ENCODE measurements at regions not wholly inside any gene's neighbourhood (a gene's known extent, or its start where the extent isn't known, plus 50 kb on each side); places are given as distances from the start of the nearest gene placed in this dataset.

DNA sequence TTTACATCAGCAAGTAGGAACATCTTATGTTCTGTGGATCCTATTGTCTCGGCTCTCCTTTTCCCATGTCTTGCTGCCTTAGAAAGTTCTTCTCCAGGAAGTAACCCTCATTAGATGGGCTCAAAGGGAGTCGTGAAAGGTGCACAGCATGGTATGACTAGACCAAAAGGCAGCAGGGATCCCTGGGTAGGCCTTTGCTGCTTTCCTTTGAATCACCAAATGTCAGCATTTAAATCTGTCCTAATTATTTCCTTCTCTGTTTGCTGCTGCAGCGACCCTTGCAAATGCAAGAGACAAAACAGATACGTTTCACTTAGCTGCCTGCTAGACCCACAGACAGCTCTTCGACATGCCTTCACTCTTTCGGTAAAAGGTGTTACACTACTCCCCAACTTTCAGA, 218.4 kb downstream of the ACTL7B start:
- POLR2A ChIA-PET: no interaction called here
- no peak for DNase-seq (ENCODE audit: low read depth, low spot score)
- no peak overlapping the region for H3K4me3 ChIP-seq (ENCODE audit: low read depth, low read length)
- TF ChIP-seq, protein P1, sequence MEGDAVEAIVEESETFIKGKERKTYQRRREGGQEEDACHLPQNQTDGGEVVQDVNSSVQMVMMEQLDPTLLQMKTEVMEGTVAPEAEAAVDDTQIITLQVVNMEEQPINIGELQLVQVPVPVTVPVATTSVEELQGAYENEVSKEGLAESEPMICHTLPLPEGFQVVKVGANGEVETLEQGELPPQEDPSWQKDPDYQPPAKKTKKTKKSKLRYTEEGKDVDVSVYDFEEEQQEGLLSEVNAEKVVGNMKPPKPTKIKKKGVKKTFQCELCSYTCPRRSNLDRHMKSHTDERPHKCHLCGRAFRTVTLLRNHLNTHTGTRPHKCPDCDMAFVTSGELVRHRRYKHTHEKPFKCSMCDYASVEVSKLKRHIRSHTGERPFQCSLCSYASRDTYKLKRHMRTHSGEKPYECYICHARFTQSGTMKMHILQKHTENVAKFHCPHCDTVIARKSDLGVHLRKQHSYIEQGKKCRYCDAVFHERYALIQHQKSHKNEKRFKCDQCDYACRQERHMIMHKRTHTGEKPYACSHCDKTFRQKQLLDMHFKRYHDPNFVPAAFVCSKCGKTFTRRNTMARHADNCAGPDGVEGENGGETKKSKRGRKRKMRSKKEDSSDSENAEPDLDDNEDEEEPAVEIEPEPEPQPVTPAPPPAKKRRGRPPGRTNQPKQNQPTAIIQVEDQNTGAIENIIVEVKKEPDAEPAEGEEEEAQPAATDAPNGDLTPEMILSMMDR (IDR thresholded peaks at IDR 0.05; ENCODE audit: insufficient read depth, low read length, missing control alignments): no peak
- CTCF ChIA-PET: no interaction called here

DNA sequence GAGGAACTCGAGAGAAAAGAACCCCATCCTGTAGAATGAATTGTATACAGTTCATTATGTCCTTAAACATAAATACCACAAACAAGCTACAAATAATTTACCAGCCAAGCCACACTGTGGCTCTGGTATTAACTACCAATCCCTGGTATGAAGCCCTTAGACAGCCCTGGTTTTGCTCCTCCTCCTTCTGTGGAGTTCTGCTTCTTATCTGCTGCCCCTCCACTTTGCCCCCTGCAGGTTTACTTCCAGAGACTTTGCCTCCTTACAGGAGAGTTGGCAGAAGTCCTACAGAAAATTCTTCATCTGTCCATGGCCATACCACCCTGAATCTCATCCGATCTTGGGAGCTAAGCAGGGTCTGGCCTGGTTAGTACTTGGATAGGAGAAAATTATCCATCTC, 219.8 kb downstream of the ACTL7B start:
- POLR2A ChIA-PET: no interaction called here
- DNase-seq (ENCODE audit: low read depth, low spot score): no peak

DNA sequence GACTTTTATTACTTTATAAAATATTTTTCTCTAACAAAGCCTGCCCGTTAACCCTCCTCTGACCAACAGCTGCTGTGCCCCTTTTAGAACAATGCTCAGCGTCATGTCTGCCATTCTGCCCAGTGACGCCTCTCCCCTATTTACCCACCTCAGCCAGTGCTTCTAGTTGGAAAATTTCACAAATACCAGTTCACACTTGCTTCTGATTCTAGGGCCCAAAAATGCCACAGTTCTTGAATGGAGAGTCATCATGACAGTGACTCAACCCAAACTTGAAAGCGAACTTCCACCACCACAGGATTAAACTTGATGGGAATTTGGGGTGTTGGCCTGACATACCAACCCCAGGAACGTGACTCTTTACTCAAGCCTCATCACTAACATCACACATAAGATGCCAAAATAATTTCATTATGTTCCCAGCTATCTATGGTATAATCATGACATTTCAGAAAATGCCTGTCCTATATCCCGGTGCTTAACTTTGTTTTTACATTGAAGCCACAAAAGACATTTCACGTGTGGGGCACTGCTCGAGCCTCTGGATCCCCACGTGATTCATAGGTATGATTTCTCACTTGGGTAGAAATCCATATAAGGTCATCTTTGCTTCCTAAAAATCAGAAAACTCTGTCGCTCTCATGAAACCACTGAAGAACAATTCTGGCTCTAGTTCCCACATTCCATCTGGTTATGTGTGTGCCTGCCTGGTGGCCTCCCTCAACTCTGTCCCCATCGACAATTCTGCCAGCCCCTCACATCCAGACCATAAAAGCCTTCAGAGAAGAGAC, 220.9 kb downstream of the ACTL7B start:
- TF ChIP-seq, protein P1 (IDR thresholded peaks at IDR 0.05; ENCODE audit: insufficient read depth, low read length, missing control alignments): no peak
- ChIA-PET POLR2A (no interaction called here), CTCF (no interaction called here)
- no peak overlapping the region for H3K4me3 ChIP-seq (ENCODE audit: low read depth, low read length)
- DNase-seq (ENCODE audit: low read depth, low spot score): peak; percentile 51

More for the DNA sequence above, 219.8 kb downstream of the ACTL7B start:
- no peak overlapping the region for H3K4me3 ChIP-seq (ENCODE audit: low read depth, low read length)
- TF ChIP-seq, protein P1 (IDR thresholded peaks at IDR 0.05; ENCODE audit: insufficient read depth, low read length, missing control alignments): no peak
- CTCF ChIA-PET: no interaction called here

DNA sequence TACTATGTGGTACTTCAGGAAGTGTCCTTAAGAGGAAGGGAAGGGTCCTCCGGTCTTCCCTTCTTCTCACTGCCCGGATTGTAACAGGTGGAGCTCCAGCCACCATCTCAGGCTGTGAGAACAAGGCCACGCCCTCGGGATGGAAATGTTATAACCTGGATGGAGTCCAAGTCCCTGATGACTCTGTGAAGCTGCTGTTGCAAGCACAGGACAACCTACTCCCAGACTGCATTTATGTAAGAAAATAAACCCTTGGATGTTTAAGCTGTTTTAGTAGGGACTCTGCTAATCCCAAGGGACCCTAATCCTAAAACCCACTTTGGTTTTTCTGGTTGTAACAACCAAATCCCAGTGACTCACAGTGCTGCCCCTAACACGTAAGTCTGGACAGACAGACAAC, 221.6 kb downstream of the ACTL7B start:
- no peak overlapping the region for H3K4me3 ChIP-seq (ENCODE audit: low read depth, low read length)
- ChIA-PET POLR2A (no interaction called here), CTCF (no interaction called here)
- TF ChIP-seq, protein P1 (IDR thresholded peaks at IDR 0.05; ENCODE audit: insufficient read depth, low read length, missing control alignments): no peak
- no peak for DNase-seq (ENCODE audit: low read depth, low spot score)

DNA sequence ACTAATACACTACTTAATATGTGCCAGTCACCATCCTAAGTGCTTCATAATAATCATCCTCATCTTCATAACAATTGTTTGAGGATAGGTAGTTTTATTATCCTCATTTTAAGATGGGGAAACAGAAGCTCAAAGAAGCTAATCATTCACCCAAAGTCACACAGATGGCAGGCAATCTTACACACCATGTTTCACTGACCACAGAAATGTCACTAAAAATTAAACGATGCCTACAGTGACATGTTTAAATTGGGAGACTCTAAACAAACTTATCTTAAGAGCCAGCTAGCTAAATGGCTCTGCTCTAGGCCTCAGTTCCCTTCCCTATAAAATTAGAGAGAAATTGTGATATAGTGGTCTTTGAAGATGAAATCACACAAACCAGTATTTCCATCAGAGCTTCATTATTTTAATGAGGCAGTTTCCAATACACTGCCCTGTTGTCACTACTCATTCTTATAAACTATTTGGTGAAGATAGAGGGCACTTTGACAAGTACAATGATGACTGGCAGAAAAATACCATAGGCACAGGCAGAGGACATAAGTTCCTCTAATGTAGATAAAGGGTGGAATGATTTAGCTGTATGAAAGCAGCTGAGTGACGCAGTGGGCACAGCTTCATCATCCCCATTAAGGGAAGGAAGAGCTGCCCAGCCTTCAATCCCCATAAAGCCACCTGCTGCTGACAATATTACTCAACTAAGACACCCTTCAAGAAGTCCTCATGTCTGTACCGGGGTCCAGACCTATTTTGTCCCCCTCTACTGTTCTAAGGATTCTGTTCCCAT, 224.1 kb downstream of the ACTL7B start:
- H3K4me3 ChIP-seq (ENCODE audit: low read depth, low read length): no peak overlapping the region
- TF ChIP-seq, protein P1 (IDR thresholded peaks at IDR 0.05; ENCODE audit: insufficient read depth, low read length, missing control alignments): no peak
- DNase-seq (ENCODE audit: low read depth, low spot score): no peak
- POLR2A ChIA-PET: no interaction called here
- CTCF ChIA-PET: no interaction called here

DNA sequence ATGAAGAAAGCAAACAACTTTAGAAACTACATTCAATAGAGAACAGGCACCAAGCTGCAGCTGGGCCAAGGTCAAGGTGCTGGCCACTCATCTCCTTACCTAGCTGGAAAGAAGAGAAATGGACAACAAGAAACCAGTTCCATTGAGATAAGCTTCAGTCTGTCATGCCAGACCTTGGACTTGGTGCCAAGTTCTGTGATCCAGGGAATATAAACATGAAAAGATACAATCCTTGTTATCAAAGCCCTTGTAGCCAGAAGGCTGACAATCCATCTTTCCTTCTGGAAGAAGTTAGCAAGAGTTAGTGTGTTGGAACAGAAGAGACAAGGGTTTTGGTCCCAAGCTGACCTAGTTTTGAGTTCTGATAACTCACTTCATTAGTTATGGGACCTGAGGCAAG, 227.5 kb downstream of the ACTL7B start:
- ChIA-PET CTCF (no interaction called here), POLR2A (no interaction called here)
- TF ChIP-seq, protein P1 (IDR thresholded peaks at IDR 0.05; ENCODE audit: insufficient read depth, low read length, missing control alignments): no peak
- no peak overlapping the region for H3K4me3 ChIP-seq (ENCODE audit: low read depth, low read length)
- DNase-seq (ENCODE audit: low read depth, low spot score): no peak
